H9 (cell line): ENCODE measurements at regions not wholly inside any gene's neighbourhood (a gene's known extent, or its start where the extent isn't known, plus 50 kb on each side); places are given as distances from the start of the nearest gene placed in this dataset.

Source experiments
- DNase-seq: peaks from one replicate; pipeline ENCODE4 v3.0.0-alpha.2; 2017
- H2AFZ ChIP-seq: one replicate; pipeline ENCODE4 v1.6.1; 2013; ENCODE audit warnings: mild to moderate bottlenecking, low read length, control low read depth, moderate library complexity
- H2AK5ac ChIP-seq: 2 replicates; pipeline ENCODE4 v1.6.1; 2013; ENCODE audit warnings: low read length, control low read depth, mixed read lengths; ENCODE audit not compliant: insufficient read length
- H2BK120ac ChIP-seq: one replicate; pipeline ENCODE4 v1.6.1; 2013; ENCODE audit warnings: low read depth, mild to moderate bottlenecking, low read length, control low read depth, inconsistent platforms; ENCODE audit not compliant: poor library complexity, severe bottlenecking
- H2BK12ac ChIP-seq: 2 replicates; pipeline ENCODE4 v1.6.1; 2013; ENCODE audit warnings: low read length, control low read depth, mixed read lengths, low read depth; ENCODE audit not compliant: insufficient read length
- H2BK15ac ChIP-seq: 2 replicates; pipeline ENCODE4 v1.6.1; 2013; ENCODE audit warnings: low read depth, low read length, control low read depth
- H2BK20ac ChIP-seq: one replicate; pipeline ENCODE4 v1.6.1; 2013; ENCODE audit warnings: low read depth, mild to moderate bottlenecking, low read length, control low read depth, inconsistent platforms; ENCODE audit not compliant: poor library complexity, severe bottlenecking
- H2BK5ac ChIP-seq: 2 replicates; pipeline ENCODE4 v1.6.1; 2013; ENCODE audit warnings: low read length, control low read depth, mixed read lengths; ENCODE audit not compliant: insufficient read length
- H3K14ac ChIP-seq: 2 replicates; pipeline ENCODE4 v1.6.1; 2013; ENCODE audit warnings: low read length, control low read depth; ENCODE audit not compliant: insufficient read depth
- H3K18ac ChIP-seq: 2 replicates; pipeline ENCODE4 v1.6.1; 2013; ENCODE audit warnings: low read depth, mild to moderate bottlenecking, mixed read lengths, low read length, control low read depth; ENCODE audit not compliant: insufficient read length
- H3K23ac ChIP-seq: 2 replicates; pipeline ENCODE4 v1.6.1; 2013; ENCODE audit warnings: low read length, control low read depth, mixed read lengths, low read depth; ENCODE audit not compliant: insufficient read length
- H3K23me2 ChIP-seq: 2 replicates; pipeline ENCODE4 v1.6.1; 2013; ENCODE audit warnings: low read depth, mild to moderate bottlenecking, mixed read lengths, low read length, control low read depth; ENCODE audit not compliant: insufficient read length, poor library complexity, severe bottlenecking
- H3K27ac ChIP-seq: 2 replicates; pipeline ENCODE4 v1.5.1; 2013; ENCODE audit warnings: low read length, control low read depth, mixed read lengths, low read depth; ENCODE audit not compliant: insufficient read length
- H3K27me3 ChIP-seq: 2 replicates; pipeline ENCODE4 v1.6.1; 2013; ENCODE audit warnings: low read length, control low read depth, inconsistent platforms; ENCODE audit not compliant: insufficient read depth
- H3K4ac ChIP-seq: 2 replicates; pipeline ENCODE4 v1.6.1; 2013; ENCODE audit warnings: low read depth, mild to moderate bottlenecking, control low read depth, inconsistent platforms, low read length, moderate library complexity
- H3K4me1 ChIP-seq: 2 replicates; pipeline ENCODE4 v1.6.1; 2013; ENCODE audit warnings: low read length, control low read depth, inconsistent platforms; ENCODE audit not compliant: insufficient read depth
- H3K4me2 ChIP-seq: 2 replicates; pipeline ENCODE4 v1.6.1; 2013; ENCODE audit warnings: low read length, control low read depth, mixed read lengths; ENCODE audit not compliant: insufficient read length, insufficient read depth
- H3K56ac ChIP-seq: 2 replicates; pipeline ENCODE4 v1.6.1; 2013; ENCODE audit warnings: low read depth, mild to moderate bottlenecking, mixed read lengths, low read length, control low read depth; ENCODE audit not compliant: insufficient read length
- H3K79me1 ChIP-seq: 2 replicates; pipeline ENCODE4 v1.6.1; 2013; ENCODE audit warnings: low read depth, mild to moderate bottlenecking, moderate library complexity, low read length, control low read depth, inconsistent platforms; ENCODE audit not compliant: insufficient read depth, poor library complexity, severe bottlenecking
- H3K79me2 ChIP-seq: 2 replicates; pipeline ENCODE4 v1.6.1; 2013; ENCODE audit warnings: low read length, control low read depth, inconsistent platforms; ENCODE audit not compliant: insufficient read depth
- H3K9ac ChIP-seq: 2 replicates; pipeline ENCODE4 v1.6.1; 2013; ENCODE audit warnings: low read length, control low read depth, mixed read lengths; ENCODE audit not compliant: insufficient read length; ENCODE audit errors: extremely low read depth
- H3K9me3 ChIP-seq: one replicate; pipeline ENCODE4 v1.6.1; 2013; ENCODE audit warnings: low read depth, low read length, inconsistent platforms; ENCODE audit not compliant: control insufficient read depth
- H3T11ph ChIP-seq: one replicate; pipeline ENCODE4 v1.6.1; 2013; ENCODE audit warnings: mild to moderate bottlenecking, low read length, control low read depth, inconsistent platforms
- H4K20me1 ChIP-seq: one replicate; pipeline ENCODE4 v1.6.1; 2013; ENCODE audit not compliant: control insufficient read depth, insufficient read length, insufficient read depth
- H4K5ac ChIP-seq: 2 replicates; pipeline ENCODE4 v1.6.1; 2013; ENCODE audit warnings: low read depth, mild to moderate bottlenecking, mixed read lengths, low read length, control low read depth; ENCODE audit not compliant: insufficient read length
- H4K8ac ChIP-seq: replicated peaks from 2 replicates; pipeline ENCODE4 v1.6.1; 2013; ENCODE audit warnings: low read length, control low read depth, mixed read lengths, low read depth; ENCODE audit not compliant: insufficient read length
- H4K91ac ChIP-seq: 2 replicates; pipeline ENCODE4 v1.6.1; 2013; ENCODE audit warnings: low read depth, mild to moderate bottlenecking, moderate library complexity, mixed read lengths, low read length, control low read depth; ENCODE audit not compliant: insufficient read length
- H3K27ac Mint-ChIP-seq, 3 experiments: 2 replicates in 2 of 3; 3 replicates in 1 of 3; pipeline ENCODE4 v1.8.0; 2020 to 2021; ENCODE audit warnings: mixed read lengths in 3 of 3, mild to moderate bottlenecking in 1 of 3, moderate library complexity in 1 of 3
- H3K27me3 Mint-ChIP-seq: 2 replicates; pipeline ENCODE4 v1.8.0; 2021; ENCODE audit warnings: low read depth, mild to moderate bottlenecking, moderate library complexity, mixed read lengths
- H3K36me3 Mint-ChIP-seq, 3 experiments: 2 replicates in 2 of 3; 3 replicates in 1 of 3; pipeline ENCODE4 v1.8.0; 2020 to 2021; ENCODE audit warnings: low read depth in 3 of 3, mixed read lengths in 3 of 3; ENCODE audit not compliant: insufficient read depth in 1 of 3
- H3K4me1 Mint-ChIP-seq, 2 experiments: 2 replicates each; pipeline ENCODE4 v1.8.0; 2020; ENCODE audit warnings: mixed read lengths in 2 of 2
- H3K4me3 Mint-ChIP-seq, 2 experiments: 2 replicates in 1 of 2; 3 replicates in 1 of 2; pipeline ENCODE4 v1.8.0; 2020 to 2021; ENCODE audit warnings: mild to moderate bottlenecking in 2 of 2, mixed read lengths in 2 of 2, moderate library complexity in 1 of 2
- H3K9me3 Mint-ChIP-seq, 2 experiments: 2 replicates in 1 of 2; 3 replicates in 1 of 2; pipeline ENCODE4 v1.8.0; 2020; ENCODE audit warnings: mild to moderate bottlenecking in 2 of 2, mixed read lengths in 2 of 2, moderate library complexity in 1 of 2
- WGBS: extraction: QIAGEN DNeasy Blood & Tissue Kit; methylation state at CpG from one replicate; pipeline ENCODE4 v1.1.7; 2013; ENCODE audit warnings: missing lambda C conversion rate, low lambda C conversion rate, mixed read lengths; ENCODE audit not compliant: insufficient read length; ENCODE audit errors: extremely low coverage; 5-methylcytosine and 5-hydroxymethylcytosine counted together
- TF ChIP-seq, protein P1 (sequence below): fragments of 200-600 bp; sonication (generic); conservative IDR thresholded peaks from 3 replicates; pipeline ENCODE4 v1.8.0; 2021; ENCODE audit warnings: antibody characterized with exemption, mild to moderate bottlenecking

DNA sequence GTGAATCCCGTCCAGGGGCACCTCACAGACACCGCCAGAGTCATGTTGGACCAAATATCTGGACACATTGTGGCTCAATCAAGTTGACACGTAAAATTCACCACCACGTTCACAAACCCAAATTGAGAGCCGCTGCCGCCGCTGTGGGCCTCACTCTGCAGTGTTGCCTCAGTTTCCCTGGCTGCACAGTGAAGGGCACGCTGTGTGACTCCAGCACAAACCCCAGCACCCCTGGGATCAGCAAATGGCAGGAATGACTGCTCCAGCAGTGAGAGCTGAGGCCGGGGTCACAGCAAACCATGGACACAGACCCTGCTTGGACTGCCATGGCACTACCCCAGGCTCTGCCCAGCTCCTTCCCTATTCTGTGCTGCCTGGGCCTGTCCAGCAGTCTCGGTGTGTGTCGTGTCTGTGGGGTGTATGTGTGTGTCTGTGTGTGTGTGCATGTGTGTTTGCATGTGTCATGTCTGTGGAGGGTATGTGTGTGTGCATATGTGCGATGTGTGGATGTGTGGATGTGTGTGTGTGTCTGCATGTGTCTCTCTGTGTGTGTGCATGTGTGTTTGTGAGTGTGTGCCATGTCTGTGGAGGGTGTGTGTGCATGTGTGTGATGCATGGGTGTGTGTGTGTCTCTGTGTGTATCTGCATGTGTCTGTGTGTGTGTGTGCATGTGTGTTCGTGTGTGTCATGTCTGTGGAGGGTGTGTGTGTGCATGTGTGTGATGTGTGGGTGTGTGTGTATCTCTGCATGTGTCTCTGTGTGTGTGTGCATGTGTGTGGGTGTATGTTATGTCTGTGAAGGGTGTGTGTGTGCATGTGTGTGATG lies 52.2 kb upstream of the ADRA2C start:
- no peaks in the 10 kb centered on the region for H3K27me3 ChIP-seq
- H3K23me2 ChIP-seq = no peaks in the 10 kb centered on the region
- H3K27ac ChIP-seq = no peak overlapping the region
- no peak overlapping the region for H2AK5ac ChIP-seq
- H3K4me2 ChIP-seq = no peak overlapping the region
- no peaks in the 10 kb centered on the region for H3K79me1 ChIP-seq
- no peak overlapping the region for H3K4ac ChIP-seq
- no peak overlapping the region for H3K23ac ChIP-seq
- no peak overlapping the region for H2BK20ac ChIP-seq
- H3K4me3 Mint-ChIP-seq = no peak overlapping the region
- no peak overlapping the region for H3K18ac ChIP-seq
- H3K79me2 ChIP-seq = no peaks in the 10 kb centered on the region
- H2AFZ ChIP-seq = no peak overlapping the region
- H3K36me3 Mint-ChIP-seq = peaks cover 3 to 10% (median 9%) of the 10 kb centered on the region in 3 experiments; a peak in 5 of 7 replicates
- H3K9me3 ChIP-seq = no peaks in the 10 kb centered on the region
- H3K56ac ChIP-seq = no peak overlapping the region
- no peak overlapping the region for H2BK15ac ChIP-seq
- no peak overlapping the region for H3K27ac Mint-ChIP-seq
- no peaks in the 10 kb centered on the region for H4K20me1 ChIP-seq
- H3K9me3 Mint-ChIP-seq = peaks cover 8 to 11% of the 10 kb centered on the region in 2 experiments
- H4K91ac ChIP-seq = no peak overlapping the region
- WGBS = no CpG with 5 or more reads among the region's 13 CpGs
- H2BK120ac ChIP-seq = no peak overlapping the region
- peaks cover 20% of the 10 kb centered on the region for H3K27me3 Mint-ChIP-seq
- TF ChIP-seq, protein P1, sequence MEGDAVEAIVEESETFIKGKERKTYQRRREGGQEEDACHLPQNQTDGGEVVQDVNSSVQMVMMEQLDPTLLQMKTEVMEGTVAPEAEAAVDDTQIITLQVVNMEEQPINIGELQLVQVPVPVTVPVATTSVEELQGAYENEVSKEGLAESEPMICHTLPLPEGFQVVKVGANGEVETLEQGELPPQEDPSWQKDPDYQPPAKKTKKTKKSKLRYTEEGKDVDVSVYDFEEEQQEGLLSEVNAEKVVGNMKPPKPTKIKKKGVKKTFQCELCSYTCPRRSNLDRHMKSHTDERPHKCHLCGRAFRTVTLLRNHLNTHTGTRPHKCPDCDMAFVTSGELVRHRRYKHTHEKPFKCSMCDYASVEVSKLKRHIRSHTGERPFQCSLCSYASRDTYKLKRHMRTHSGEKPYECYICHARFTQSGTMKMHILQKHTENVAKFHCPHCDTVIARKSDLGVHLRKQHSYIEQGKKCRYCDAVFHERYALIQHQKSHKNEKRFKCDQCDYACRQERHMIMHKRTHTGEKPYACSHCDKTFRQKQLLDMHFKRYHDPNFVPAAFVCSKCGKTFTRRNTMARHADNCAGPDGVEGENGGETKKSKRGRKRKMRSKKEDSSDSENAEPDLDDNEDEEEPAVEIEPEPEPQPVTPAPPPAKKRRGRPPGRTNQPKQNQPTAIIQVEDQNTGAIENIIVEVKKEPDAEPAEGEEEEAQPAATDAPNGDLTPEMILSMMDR = no peak
- H3K14ac ChIP-seq = no peak overlapping the region
- H4K5ac ChIP-seq = no peak overlapping the region
- H3K9ac ChIP-seq = no peak overlapping the region
- no peak overlapping the region for H3T11ph ChIP-seq
- no peaks in the 10 kb centered on the region for H3K4me1 Mint-ChIP-seq
- no peak overlapping the region for H2BK5ac ChIP-seq
- peak overlapping the region; percentile 13 for H4K8ac ChIP-seq
- H3K4me1 ChIP-seq = no peaks in the 10 kb centered on the region
- H2BK12ac ChIP-seq = no peak overlapping the region
- DNase-seq = no peak
